HG03196 (cell line): ENCODE measurements at regions not wholly inside any gene's neighbourhood (a gene's known extent, or its start where the extent isn't known, plus 50 kb on each side); places are given as distances from the start of the nearest gene placed in this dataset.
"Not testable (repeated sequence)": the region's sequence is repeated elsewhere in the genome, so short reads cannot be mapped to it uniquely, and the experiment has no call there.

ENCODE experiments used
- ATAC-seq: cut with Tn5 transposase; IDR thresholded peaks from one replicate; pipeline ENCODE4 v1.9.1; 2021; ENCODE audit not compliant: unreplicated experiment

- ATAC-seq = no peak
These were observed 228.4 kb upstream of the BTBD3 start for GRCh38 chr20:11689262-11689661.

- no peak for ATAC-seq
These were observed 225.9 kb upstream of the BTBD3 start for GRCh38 chr20:11691766-11692165.

GRCh38 chr20:11692567-11692966 lies 225.1 kb upstream of the BTBD3 start:
- ATAC-seq = no peak

- no peak for ATAC-seq
These were observed 223.2 kb upstream of the BTBD3 start for GRCh38 chr20:11694467-11694866.

DNA sequence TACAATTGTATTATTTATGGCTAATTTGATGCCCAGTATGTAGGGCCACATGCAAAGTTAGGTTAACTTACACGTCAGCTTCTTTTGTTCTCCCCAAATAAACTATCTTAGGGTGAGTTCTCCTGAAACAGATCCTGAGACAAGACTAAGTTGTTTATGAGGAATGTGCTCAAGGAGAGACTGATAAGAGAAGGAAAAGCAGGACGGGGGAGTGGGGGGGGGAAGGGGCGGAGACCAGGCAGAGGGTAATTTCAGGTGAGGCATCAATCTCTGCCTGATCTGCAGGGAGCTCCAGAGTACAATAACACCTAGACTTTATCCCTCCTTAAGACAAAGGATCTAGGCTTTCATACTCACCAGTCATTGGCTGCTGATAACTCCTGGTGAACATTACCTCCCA lies 220.6 kb upstream of the BTBD3 start:
- no peak for ATAC-seq

GRCh38 chr20:11697646-11698045 lies 220.0 kb upstream of the BTBD3 start:
- no peak for ATAC-seq

DNA sequence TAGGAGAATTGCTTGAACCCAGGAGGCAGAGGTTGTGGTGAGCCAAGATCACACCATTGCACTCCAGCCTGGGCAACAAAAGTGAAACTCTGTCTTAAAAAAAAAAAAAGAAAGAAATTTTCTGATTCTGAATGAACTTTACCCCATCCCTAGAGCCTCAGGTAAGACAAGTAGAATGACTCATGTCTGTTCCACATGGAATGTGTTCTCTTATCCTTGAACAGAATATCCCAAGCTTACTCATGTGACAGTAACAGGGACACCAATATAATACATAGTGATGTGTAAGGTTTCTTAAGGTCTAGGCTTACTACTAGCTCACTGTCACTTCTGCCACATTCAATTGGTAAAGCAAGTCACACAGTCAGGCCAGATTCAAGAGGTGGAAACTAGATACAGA lies 219.6 kb upstream of the BTBD3 start:
- ATAC-seq = no peak

- ATAC-seq = no peak
These were observed 216.9 kb upstream of the BTBD3 start for GRCh38 chr20:11700831-11701230.

DNA sequence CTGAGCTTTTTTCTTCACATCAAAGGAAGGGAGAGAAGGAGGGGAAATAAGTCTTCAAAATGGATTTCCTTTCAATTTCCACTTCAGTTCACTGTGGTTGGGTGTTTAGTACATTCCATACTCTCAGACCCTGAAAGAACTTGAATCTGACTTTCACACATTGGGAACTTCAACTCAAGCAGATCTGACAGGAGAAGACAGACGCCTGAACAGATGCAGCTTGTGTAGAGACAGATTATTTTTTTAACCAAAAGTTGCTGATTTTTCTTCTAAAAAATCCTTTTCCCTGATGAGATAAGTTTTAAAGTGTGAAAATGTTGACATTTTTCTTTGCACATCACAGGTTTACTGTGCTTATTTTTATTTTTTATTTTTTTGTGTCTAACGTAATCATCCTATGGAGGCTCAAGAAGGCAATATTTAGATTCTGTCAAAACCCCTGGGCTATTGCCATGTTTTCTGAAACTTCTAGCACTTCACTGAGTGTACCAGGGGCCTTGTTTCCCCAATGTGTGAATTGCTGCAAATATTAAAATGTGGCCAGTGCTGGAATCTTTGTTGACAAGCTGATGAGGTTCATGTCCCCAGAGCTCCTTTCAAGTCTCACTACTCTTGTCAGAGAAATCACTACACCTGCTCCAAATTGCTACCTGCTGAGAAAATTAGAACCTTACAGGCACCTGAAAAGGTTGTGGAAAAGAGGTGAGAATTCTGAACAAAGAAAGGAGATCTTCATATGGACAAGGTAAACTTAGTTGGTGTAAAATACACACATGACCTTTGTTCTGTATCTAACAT lies 214.8 kb upstream of the BTBD3 start:
- ATAC-seq = no peak

DNA sequence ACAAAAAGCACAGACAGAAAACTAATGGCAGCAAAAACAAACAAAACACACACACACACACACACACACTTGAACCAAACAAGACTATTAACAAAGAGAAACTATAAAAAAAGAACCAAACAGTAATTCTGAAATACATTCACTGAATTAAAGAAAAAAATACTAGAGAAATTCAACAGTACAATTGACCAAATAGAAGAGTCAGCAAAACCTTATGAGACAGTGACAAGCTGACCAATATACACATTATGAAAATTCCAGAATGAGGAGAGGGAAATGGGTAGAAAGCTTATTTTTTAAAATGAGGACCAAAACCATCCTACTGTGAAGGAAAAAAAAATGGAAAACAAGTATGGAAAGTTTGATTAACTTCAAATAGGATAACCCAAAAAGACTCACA lies 212.2 kb upstream of the BTBD3 start:
- no peak for ATAC-seq

- not testable (repeated sequence) for ATAC-seq
These were observed 209.5 kb upstream of the BTBD3 start for GRCh38 chr20:11708223-11708622.

GRCh38 chr20:11711214-11711613 lies 206.5 kb upstream of the BTBD3 start:
- no peak for ATAC-seq

- no peak for ATAC-seq
These were observed 205.0 kb upstream of the BTBD3 start for GRCh38 chr20:11712639-11713160.

DNA sequence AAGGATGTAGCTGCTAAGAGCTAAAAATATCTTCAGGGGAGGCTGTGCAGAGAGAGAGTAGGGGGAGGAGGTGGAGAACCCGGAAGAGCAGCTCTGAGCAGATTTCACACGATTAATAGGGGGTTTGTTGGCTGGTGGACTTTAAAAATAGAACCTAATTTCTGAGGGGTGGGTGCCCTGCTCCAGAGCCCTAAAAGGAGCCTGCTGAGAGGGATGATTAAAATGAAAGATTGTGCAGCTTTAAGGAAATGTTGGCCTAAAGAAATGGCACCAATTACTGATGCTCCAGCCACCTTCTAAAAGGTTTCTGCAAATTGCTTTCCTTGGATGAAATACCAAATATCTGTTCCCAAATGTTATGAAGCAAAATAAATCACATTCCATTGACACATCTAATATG lies 202.8 kb upstream of the BTBD3 start:
- ATAC-seq = no peak

GRCh38 chr20:11716239-11716944 lies 201.3 kb upstream of the BTBD3 start:
- no peak for ATAC-seq

- no peak for ATAC-seq
These were observed 200.8 kb upstream of the BTBD3 start for GRCh38 chr20:11716945-11717248.

DNA sequence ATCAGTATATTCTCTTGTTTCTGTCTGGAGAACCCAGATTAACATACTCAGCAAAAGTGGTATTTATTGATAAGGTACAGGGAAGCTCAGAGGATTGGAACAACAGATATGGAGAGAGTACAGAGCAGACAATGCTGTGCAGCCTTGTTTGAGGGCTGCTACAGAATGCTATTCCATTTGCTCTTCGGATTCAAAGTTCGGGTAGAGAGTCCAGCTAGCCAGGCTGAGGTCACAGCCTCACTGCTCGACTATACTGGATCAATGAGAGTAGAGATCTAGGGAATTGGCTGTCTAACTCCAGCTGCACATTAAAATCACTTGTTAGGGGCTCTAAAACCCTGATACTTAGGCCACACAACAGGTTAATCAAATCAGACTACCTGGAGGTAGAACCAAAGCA lies 200.1 kb upstream of the BTBD3 start:
- ATAC-seq = no peak

DNA sequence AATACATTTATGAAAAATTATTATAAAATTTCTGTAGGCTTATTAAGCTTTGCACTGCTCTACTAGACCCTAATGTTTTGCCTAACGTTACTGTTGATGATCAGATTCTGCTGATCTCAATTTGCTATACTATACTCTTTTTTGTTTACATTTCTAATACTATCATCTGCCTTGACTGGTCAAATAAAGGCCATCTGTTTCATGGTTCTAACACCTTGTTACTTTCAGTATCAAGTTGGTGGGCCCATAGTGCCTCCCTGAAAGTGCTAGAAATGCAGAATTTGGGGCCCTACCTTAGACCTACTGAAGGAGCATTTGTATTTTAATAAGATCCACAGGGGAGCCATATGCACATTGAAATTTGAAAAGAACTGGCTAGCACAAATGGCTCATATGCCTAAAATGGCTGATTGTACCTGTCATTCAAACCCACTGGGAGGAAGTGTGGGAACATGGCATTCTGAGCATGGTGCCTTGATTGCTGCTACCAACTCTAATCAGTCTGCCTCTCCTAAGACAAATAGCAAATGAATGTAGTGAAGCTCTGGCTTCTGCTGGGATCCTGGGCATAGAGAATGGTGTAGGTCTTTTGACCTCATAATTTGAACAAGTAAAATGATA lies 199.1 kb upstream of the BTBD3 start:
- ATAC-seq = no peak

- ATAC-seq = no peak
These were observed 198.5 kb upstream of the BTBD3 start for GRCh38 chr20:11719153-11719552.

- ATAC-seq = no peak
These were observed 196.3 kb upstream of the BTBD3 start for GRCh38 chr20:11721411-11721810.

DNA sequence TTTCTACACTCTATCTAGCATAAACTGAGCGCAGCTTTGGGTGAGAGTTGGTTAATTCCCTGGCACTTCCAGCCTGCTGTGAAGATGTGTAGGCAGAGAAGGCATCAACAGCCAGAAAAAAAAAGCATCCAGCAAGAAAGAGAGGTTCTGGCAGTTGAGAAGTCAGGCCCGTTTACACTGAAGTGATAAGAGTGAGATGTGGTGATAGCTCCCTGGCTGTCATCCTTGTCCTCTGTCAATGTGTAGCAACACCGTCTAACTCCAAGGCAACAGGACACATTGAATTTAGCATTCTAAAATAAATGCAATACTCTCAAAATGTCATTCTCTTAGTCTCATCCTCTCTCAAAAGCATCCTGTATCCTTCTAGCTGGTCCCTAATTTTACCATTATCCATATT lies 193.6 kb upstream of the BTBD3 start:
- no peak for ATAC-seq

DNA sequence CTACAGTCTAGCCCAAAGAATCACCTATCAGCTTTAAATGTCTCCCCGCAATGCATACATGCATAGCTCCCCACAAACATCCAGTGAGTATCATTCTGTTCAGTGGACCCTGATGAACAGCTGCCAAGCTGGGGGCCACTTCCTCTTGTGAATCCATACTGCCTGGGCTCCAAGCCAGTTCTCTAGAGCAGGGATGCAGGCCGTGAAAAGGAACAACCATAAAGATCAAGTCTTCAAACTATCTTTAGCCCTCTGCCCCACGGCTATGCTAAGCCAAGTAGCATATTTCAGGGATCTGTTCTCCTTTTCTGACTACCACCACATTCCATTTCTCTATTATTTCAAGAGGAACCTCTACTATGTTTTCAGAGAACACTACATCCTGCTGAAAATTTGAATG lies 191.7 kb upstream of the BTBD3 start:
- no peak for ATAC-seq
